ENCODE measurements at regions not wholly inside any gene's neighbourhood (a gene's known extent, or its start where the extent isn't known, plus 50 kb on each side); places are given as distances from the start of the nearest gene placed in this dataset.

GRCh38 chrX:22406201-22406737 lies 133.6 kb downstream of the CBLL2 start:
- Histone ChIP-seq H3K27ac (ENCODE audit: extremely low read depth, low read depth, low read length) (no peak overlapping the region), H3K4me1 (ENCODE audit: control insufficient read depth, insufficient read depth, low read length) (no peaks in the 10 kb centered on the region), H3K36me3 (ENCODE audit: control insufficient read depth in 2 of 2, insufficient read depth in 1 of 2, low read length in 2 of 2) (no peaks in the 10 kb centered on the region), H3K4me3 (ENCODE audit: low read depth, low read length) (no peak overlapping the region), H3K9me3 (ENCODE audit: control insufficient read depth, insufficient read depth, low read depth, low read length) (no peaks in the 10 kb centered on the region)
- ChIA-PET POLR2A (interaction anchor here (0.7 kb wide), 1 partner anchor 33 kb away, joined by 3 read pairs; no protein-coding TSS in a partner anchor), CTCF (interaction anchor here (0.7 kb wide), 1 partner anchor 250 kb away, joined by 3 read pairs; no protein-coding TSS in a partner anchor)
- no peak for TF ChIP-seq ZNF169 (tag by site-specific recombination; IDR thresholded peaks at IDR 0.05)

- Histone ChIP-seq H3K4me1 (ENCODE audit: control insufficient read depth, insufficient read depth, low read length) (no peaks in the 10 kb centered on the region), H3K36me3 (ENCODE audit: control insufficient read depth in 2 of 2, insufficient read depth in 1 of 2, low read length in 2 of 2) (no peaks in the 10 kb centered on the region), H3K4me3 (ENCODE audit: low read depth, low read length) (no peak overlapping the region), H3K27ac (ENCODE audit: extremely low read depth, low read depth, low read length) (no peak overlapping the region), H3K9me3 (ENCODE audit: control insufficient read depth, insufficient read depth, low read depth, low read length) (no peaks in the 10 kb centered on the region)
- TF ChIP-seq ZBTB10 (tag by site-specific recombination; IDR thresholded peaks at IDR 0.05) (no peak), ZBTB48 (tag by site-specific recombination; IDR thresholded peaks at IDR 0.05) (no peak), BCL11A (tag by site-specific recombination; IDR thresholded peaks at IDR 0.05; ENCODE audit: low read depth) (no peak), ZNF324 (tag by site-specific recombination; IDR thresholded peaks at IDR 0.05) (no peak), ZBTB26 (tag by site-specific recombination; optimal IDR thresholded peaks at IDR 0.05) (no peak), ZBTB17 (tag by site-specific recombination; IDR thresholded peaks at IDR 0.05) (no peak), ZBTB44 (tag by site-specific recombination; IDR thresholded peaks at IDR 0.05) (no peak), ZNF10 (tag by site-specific recombination; IDR thresholded peaks at IDR 0.05) (no peak), ZXDB (tag by site-specific recombination; IDR thresholded peaks at IDR 0.05) (no peak), ZNF626 (tag by site-specific recombination; IDR thresholded peaks at IDR 0.05) (no peak), FEZF1 (tag by site-specific recombination; IDR thresholded peaks at IDR 0.05) (no peak), ZNF488 (tag by site-specific recombination; IDR thresholded peaks at IDR 0.05) (no peak), ZNF501 (tag by site-specific recombination; IDR thresholded peaks at IDR 0.05) (no peak), GFI1B (tag by site-specific recombination; IDR thresholded peaks at IDR 0.05) (no peak), ZNF473 (tag by site-specific recombination; IDR thresholded peaks at IDR 0.05) (no peak), ZNF416 (tag by site-specific recombination; IDR thresholded peaks at IDR 0.05) (no peak), ZNF664 (tag by site-specific recombination; IDR thresholded peaks at IDR 0.05) (no peak), ZNF449 (tag by site-specific recombination; IDR thresholded peaks at IDR 0.05) (no peak)
- ChIA-PET CTCF (interaction anchor here (0.5 kb wide), 1 partner anchor 1246 kb away, joined by 4 read pairs; no protein-coding TSS in a partner anchor), POLR2A (no interaction called here)
These were observed 136.7 kb downstream of the CBLL2 start for GRCh38 chrX:22409418-22409817.

Measured in HEK293 (cell line).